Ascending aorta (tissue), 2 donors: ENCODE measurements at regions not wholly inside any gene's neighbourhood (a gene's known extent, or its start where the extent isn't known, plus 50 kb on each side); places are given as distances from the start of the nearest gene placed in this dataset.

Experiments
- DNase-seq, 2 donors: peaks; one replicate each; pipeline ENCODE4 v3.0.0-alpha.2; 2019; ENCODE audit warnings: low spot score in 2 of 2
- H3K27ac ChIP-seq, 2 donors: fragments of 200-600 bp; sonication (generic); one replicate each; pipeline ENCODE4 v1.5.1; 2016 to 2017; ENCODE audit warnings: mild to moderate bottlenecking in 1 of 2
- H3K27me3 ChIP-seq: fragments of 200-600 bp; sonication (generic); one replicate; pipeline ENCODE4 v1.5.1; 2017
- H3K36me3 ChIP-seq, 2 donors: fragments of 200-600 bp; sonication (generic); one replicate each; pipeline ENCODE4 v1.5.1; 2016
- H3K4me1 ChIP-seq, 2 donors: fragments of 200-600 bp; sonication (generic); one replicate each; pipeline ENCODE4 v1.5.1; 2016 to 2017; ENCODE audit warnings: mild to moderate bottlenecking in 1 of 2
- H3K4me3 ChIP-seq, 2 donors: fragments of 200-600 bp; sonication (generic); one replicate each; pipeline ENCODE4 v1.5.1; 2016 to 2017; ENCODE audit warnings: mild to moderate bottlenecking in 1 of 2
- H3K9me3 ChIP-seq, 2 donors: fragments of 200-600 bp; sonication (generic); one replicate each; pipeline ENCODE4 v1.5.1; 2016
- CTCF ChIP-seq, 3 experiments: fragments of 200-600 bp in 2 of 3; fragments of 450-650 bp in 1 of 3; sonication (generic) in 2 of 3; IDR thresholded peaks; one replicate each; pipeline ENCODE4 v1.5.1; 2016 to 2019; ENCODE audit warnings: antibody characterized with exemption in 3 of 3, mild to moderate bottlenecking in 1 of 3, moderate library complexity in 1 of 3
- intact Hi-C: fragments of 100-400 bp; cut with DNase I; formaldehyde crosslinking; loops from one replicate; pipeline ENCODE4 v1.15.1; 2023

- no peaks in the 10 kb centered on the region for H3K9me3 ChIP-seq
- no peak overlapping the region for H3K27ac ChIP-seq
- no peaks in the 10 kb centered on the region for H3K36me3 ChIP-seq
- DNase-seq = no peak
- TF ChIP-seq CTCF (IDR thresholded peaks at IDR 0.05) = no peak
- no peaks in the 10 kb centered on the region for H3K27me3 ChIP-seq
- intact Hi-C loops = no loop called here
- H3K4me3 ChIP-seq = no peak overlapping the region
- no peaks in the 10 kb centered on the region for H3K4me1 ChIP-seq
Measured at GRCh38 chr5:158607088-158607487, 492.6 kb downstream of the EBF1 start.

GRCh38 chr5:158606233-158606632 is 493.5 kb downstream of the EBF1 start:
- H3K27me3 ChIP-seq = no peaks in the 10 kb centered on the region
- DNase-seq = no peak
- no peak overlapping the region for H3K27ac ChIP-seq
- no peaks in the 10 kb centered on the region for H3K4me1 ChIP-seq
- no peak overlapping the region for H3K4me3 ChIP-seq
- no peaks in the 10 kb centered on the region for H3K9me3 ChIP-seq
- intact Hi-C loops = no loop called here
- no peak for TF ChIP-seq CTCF (IDR thresholded peaks at IDR 0.05)
- no peaks in the 10 kb centered on the region for H3K36me3 ChIP-seq

GRCh38 chr5:158602981-158603380 is 496.7 kb downstream of the EBF1 start:
- no peaks in the 10 kb centered on the region for H3K27me3 ChIP-seq
- no peaks in the 10 kb centered on the region for H3K36me3 ChIP-seq
- no peak for TF ChIP-seq CTCF (IDR thresholded peaks at IDR 0.05)
- intact Hi-C loops = no loop called here
- H3K27ac ChIP-seq = no peak overlapping the region
- no peak for DNase-seq
- no peaks in the 10 kb centered on the region for H3K9me3 ChIP-seq
- H3K4me1 ChIP-seq = no peaks in the 10 kb centered on the region
- H3K4me3 ChIP-seq = no peak overlapping the region

GRCh38 chr5:158601118-158601517 is 498.6 kb downstream of the EBF1 start:
- Histone ChIP-seq H3K27ac (no peak overlapping the region), H3K27me3 (no peaks in the 10 kb centered on the region), H3K4me3 (no peak overlapping the region), H3K4me1 (no peaks in the 10 kb centered on the region), H3K36me3 (no peaks in the 10 kb centered on the region), H3K9me3 (no peaks in the 10 kb centered on the region)
- no peak for DNase-seq
- no peak for TF ChIP-seq CTCF (IDR thresholded peaks at IDR 0.05)
- intact Hi-C loops = no loop called here

GRCh38 chr5:158600679-158601078 is 499.0 kb downstream of the EBF1 start:
- Histone ChIP-seq H3K4me3 (no peak overlapping the region), H3K4me1 (no peaks in the 10 kb centered on the region), H3K36me3 (no peaks in the 10 kb centered on the region), H3K27ac (no peak overlapping the region), H3K9me3 (no peaks in the 10 kb centered on the region), H3K27me3 (no peaks in the 10 kb centered on the region)
- no peak for DNase-seq
- intact Hi-C loops = no loop called here
- no peak for TF ChIP-seq CTCF (IDR thresholded peaks at IDR 0.05)

- no peak for DNase-seq
- no peaks in the 10 kb centered on the region for H3K36me3 ChIP-seq
- no peaks in the 10 kb centered on the region for H3K4me1 ChIP-seq
- no peaks in the 10 kb centered on the region for H3K9me3 ChIP-seq
- no peak for TF ChIP-seq CTCF (IDR thresholded peaks at IDR 0.05)
- no peaks in the 10 kb centered on the region for H3K27me3 ChIP-seq
- H3K4me3 ChIP-seq = no peak overlapping the region
- H3K27ac ChIP-seq = no peak overlapping the region
- intact Hi-C loops = no loop called here
Measured at GRCh38 chr5:158599157-158599556, 500.6 kb downstream of the EBF1 start.
